DOHH2 (cell line): ENCODE measurements at regions not wholly inside any gene's neighbourhood (a gene's known extent, or its start where the extent isn't known, plus 50 kb on each side); places are given as distances from the start of the nearest gene placed in this dataset.

ENCODE experiments used
- H3F3A ChIP-seq: fragments of 200-600 bp; sonication (generic), shearing (Covaris generic); 2 replicates; pipeline ENCODE4 v1.6.0; 2016; ENCODE audit warnings: antibody characterized with exemption, mild to moderate bottlenecking; ENCODE audit not compliant: control insufficient read depth, insufficient read depth
- H3K27ac ChIP-seq: fragments of 200-600 bp; sonication (generic); 2 replicates; pipeline ENCODE4 v1.5.1; 2014; ENCODE audit warnings: low read depth, mild to moderate bottlenecking, low read length, moderate library complexity
- H3K27me3 ChIP-seq: fragments of 200-600 bp; sonication (generic); 2 replicates; pipeline ENCODE4 v1.6.1; 2014; ENCODE audit warnings: mild to moderate bottlenecking, low read length, mixed read lengths; ENCODE audit not compliant: control insufficient read depth
- H3K36me3 ChIP-seq: fragments of 200-600 bp; sonication (generic); 2 replicates; pipeline ENCODE4 v1.6.1; 2014; ENCODE audit warnings: mild to moderate bottlenecking, low read length, moderate library complexity, mixed read lengths; ENCODE audit not compliant: control insufficient read depth
- H3K4me1 ChIP-seq: fragments of 200-600 bp; sonication (generic); 2 replicates; pipeline ENCODE4 v1.6.1; 2014; ENCODE audit warnings: mild to moderate bottlenecking, low read length, mixed read lengths; ENCODE audit not compliant: control insufficient read depth
- H3K4me2 ChIP-seq: fragments of 200-600 bp; sonication (generic); 2 replicates; pipeline ENCODE4 v1.6.0; 2014; ENCODE audit warnings: mild to moderate bottlenecking, low read length, moderate library complexity
- H3K4me3 ChIP-seq: fragments of 200-600 bp; sonication (generic); 2 replicates; pipeline ENCODE4 v1.5.1; 2014; ENCODE audit warnings: mild to moderate bottlenecking, low read length, mixed read lengths
- H3K79me2 ChIP-seq: fragments of 200-600 bp; sonication (generic); 2 replicates; pipeline ENCODE4 v1.6.1; 2014; ENCODE audit warnings: mild to moderate bottlenecking, low read length, mixed read lengths; ENCODE audit not compliant: control insufficient read depth
- H3K9me2 ChIP-seq: fragments of 200-600 bp; sonication (generic); replicated peaks from 2 replicates; pipeline ENCODE4 v1.6.1; 2014; ENCODE audit warnings: mild to moderate bottlenecking, low read length, mixed read lengths; ENCODE audit not compliant: control insufficient read depth
- H3K9me3 ChIP-seq: fragments of 200-600 bp; sonication (generic); 2 replicates; pipeline ENCODE4 v1.6.1; 2014; ENCODE audit warnings: antibody characterized with exemption, low read length, mixed read lengths; ENCODE audit not compliant: control insufficient read depth, insufficient read depth
- H4K20me1 ChIP-seq: fragments of 200-600 bp; sonication (generic); 2 replicates; pipeline ENCODE4 v1.6.0; 2014; ENCODE audit warnings: low read depth, mild to moderate bottlenecking, antibody characterized with exemption, low read length, moderate library complexity; ENCODE audit not compliant: control insufficient read depth, insufficient read depth
- CTCF ChIP-seq: fragments of 200-600 bp; sonication (generic); IDR thresholded peaks from one replicate; pipeline ENCODE4 v1.5.1; 2014; ENCODE audit warnings: antibody characterized with exemption, mild to moderate bottlenecking, low read depth, low read length; ENCODE audit not compliant: poor library complexity, severe bottlenecking
- EZH2phosphoT487 ChIP-seq: fragments of 200-600 bp; sonication (generic); IDR thresholded peaks from 2 replicates; pipeline ENCODE4 v1.6.1; 2017; ENCODE audit warnings: borderline replicate concordance, mild to moderate bottlenecking, antibody characterized with exemption, low read length, moderate library complexity, mixed read lengths

GRCh38 chr2:773256-774160 lies 96.3 kb upstream of the TMEM18 start:
- H3K27ac ChIP-seq = no peak overlapping the region
- no peaks in the 10 kb centered on the region for H3K4me1 ChIP-seq
- no peaks in the 10 kb centered on the region for H3K9me3 ChIP-seq
- no peak for TF ChIP-seq CTCF
- no peak for TF ChIP-seq EZH2phosphoT487
- H3K36me3 ChIP-seq = no peaks in the 10 kb centered on the region
- no peaks in the 10 kb centered on the region for H4K20me1 ChIP-seq
- H3K9me2 ChIP-seq = no peaks in the 10 kb centered on the region
- no peaks in the 10 kb centered on the region for H3F3A ChIP-seq
- H3K79me2 ChIP-seq = no peaks in the 10 kb centered on the region
- no peak overlapping the region for H3K4me2 ChIP-seq
- H3K4me3 ChIP-seq = no peak overlapping the region
- H3K27me3 ChIP-seq = no peaks in the 10 kb centered on the region

- no peak for TF ChIP-seq EZH2phosphoT487
- TF ChIP-seq CTCF = no peak
- Histone ChIP-seq H3K9me2 (no peaks in the 10 kb centered on the region), H3K79me2 (no peaks in the 10 kb centered on the region), H3K4me1 (no peaks in the 10 kb centered on the region), H3K27me3 (no peaks in the 10 kb centered on the region), H4K20me1 (no peaks in the 10 kb centered on the region), H3F3A (no peaks in the 10 kb centered on the region), H3K36me3 (no peaks in the 10 kb centered on the region), H3K4me3 (no peak overlapping the region), H3K4me2 (no peak overlapping the region), H3K9me3 (no peaks in the 10 kb centered on the region), H3K27ac (no peak overlapping the region)
Measured at GRCh38 chr2:771538-771937, 94.3 kb upstream of the TMEM18 start.

- H3K4me3 ChIP-seq = no peak overlapping the region
Measured at GRCh38 chr2:770776-771175, 93.6 kb upstream of the TMEM18 start.

More at GRCh38 chr2:770776-771175, 93.6 kb upstream of the TMEM18 start:
- H3K4me1 ChIP-seq = no peaks in the 10 kb centered on the region
- no peaks in the 10 kb centered on the region for H3F3A ChIP-seq
- no peak for TF ChIP-seq CTCF
- no peak for TF ChIP-seq EZH2phosphoT487
- H3K79me2 ChIP-seq = no peaks in the 10 kb centered on the region
- no peak overlapping the region for H3K4me2 ChIP-seq
- H3K36me3 ChIP-seq = no peaks in the 10 kb centered on the region
- H3K9me3 ChIP-seq = no peaks in the 10 kb centered on the region
- H3K27me3 ChIP-seq = no peaks in the 10 kb centered on the region
- no peak overlapping the region for H3K27ac ChIP-seq
- no peaks in the 10 kb centered on the region for H4K20me1 ChIP-seq
- H3K9me2 ChIP-seq = no peaks in the 10 kb centered on the region
